Esophagus muscularis mucosa (tissue), 4 donors: ENCODE measurements at regions not wholly inside any gene's neighbourhood (a gene's known extent, or its start where the extent isn't known, plus 50 kb on each side); places are given as distances from the start of the nearest gene placed in this dataset.
"Not testable (repeated sequence)": the region's sequence is repeated elsewhere in the genome, so short reads cannot be mapped to it uniquely, and the experiment has no call there.

Experiments
- DNase-seq: peaks from one replicate; pipeline ENCODE4 v3.0.0-alpha.2; 2017; ENCODE audit errors: extremely low spot score
- H3K27ac ChIP-seq, 4 donors: fragments of 200-600 bp; sonication (generic); replicated peaks in 1 of 4; 1 replicate in 3 of 4; 2 replicates in 1 of 4; pipeline ENCODE4 v1.5.1; 2016 to 2019; ENCODE audit warnings: mild to moderate bottlenecking in 1 of 4
- H3K27me3 ChIP-seq, 4 donors: fragments of 200-600 bp; sonication (generic); one replicate each; pipeline versions ENCODE4 v1.5.1 to v1.6.0; 2016 to 2019
- H3K36me3 ChIP-seq, 4 donors: fragments of 200-600 bp; sonication (generic); one replicate each; pipeline ENCODE4 v1.5.1; 2016 to 2019
- H3K4me1 ChIP-seq, 4 donors: fragments of 200-600 bp; sonication (generic); one replicate each; pipeline ENCODE4 v1.5.1; 2016 to 2019
- H3K4me3 ChIP-seq, 4 donors: fragments of 200-600 bp; sonication (generic); 1 replicate in 2 of 4; 2 replicates in 2 of 4; pipeline ENCODE4 v1.5.1; 2016 to 2019; ENCODE audit warnings: mild to moderate bottlenecking in 4 of 4, moderate library complexity in 1 of 4
- H3K9me3 ChIP-seq, 4 donors: fragments of 200-600 bp; sonication (generic); 1 replicate in 3 of 4; 2 replicates in 1 of 4; pipeline ENCODE4 v1.5.1; 2016 to 2019
- CTCF ChIP-seq, 3 experiments: fragments of 200-600 bp in 2 of 3; fragments of 450-650 bp in 1 of 3; sonication (generic) in 2 of 3; IDR thresholded peaks; one replicate each; pipeline ENCODE4 v1.5.1; 2017 to 2019; ENCODE audit warnings: antibody characterized with exemption in 3 of 3, mild to moderate bottlenecking in 2 of 3, moderate library complexity in 1 of 3
- POLR2A ChIP-seq: fragments of 450-650 bp; IDR thresholded peaks from one replicate; pipeline ENCODE4 v1.6.1; 2017; ENCODE audit warnings: antibody characterized with exemption, moderate library complexity, mild to moderate bottlenecking, low read depth
- POLR2AphosphoS5 ChIP-seq, 2 donors: sonication (generic); formaldehyde crosslinking; IDR thresholded peaks; one replicate each; pipeline ENCODE4 v1.6.1; 2017; ENCODE audit warnings: antibody characterized with exemption in 2 of 2
- WGBS: methylation state at CpG from one replicate; pipeline ENCODE4 v1.1.5; 2018; 5-methylcytosine and 5-hydroxymethylcytosine counted together
- intact Hi-C: fragments of 100-400 bp; cut with DNase I; formaldehyde crosslinking; loops from one replicate; pipeline ENCODE4 v1.15.1; 2023

GRCh38 chr1:224004552-224005315 is 109.2 kb upstream of the FBXO28 start:
- TF ChIP-seq CTCF (IDR thresholded peaks at IDR 0.05): peak in 1 of 3 experiments; percentile 32
- H3K27me3 ChIP-seq, H3K4me3 ChIP-seq, H3K9me3 ChIP-seq, DNase-seq, intact Hi-C loops, H3K27ac ChIP-seq, H3K4me1 ChIP-seq: not testable (repeated sequence)
- peaks cover 0 to 10% (median 5%) of the 10 kb centered on the region in 4 donors for H3K36me3 ChIP-seq
- 82% methylated on average over 4 of the region's 4 CpGs for WGBS

DNA sequence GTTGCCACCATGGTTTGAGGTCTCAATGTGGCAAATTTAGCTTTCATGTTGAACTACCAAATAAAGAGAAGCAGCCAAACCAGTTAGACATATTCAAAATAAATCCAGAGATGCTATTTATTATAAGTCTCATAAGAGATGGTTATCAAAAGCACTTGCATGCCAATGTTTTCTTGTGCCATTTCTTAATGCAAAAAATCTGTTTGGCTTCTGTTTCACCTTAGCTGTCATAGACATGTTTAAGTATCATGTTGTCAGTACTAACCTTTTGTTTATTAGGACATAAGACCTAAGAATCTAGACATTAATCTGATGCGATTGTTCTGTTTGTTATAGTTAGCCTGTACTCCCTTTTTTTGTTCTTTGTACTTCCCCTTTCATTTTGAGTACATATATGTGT is 110.0 kb upstream of the FBXO28 start:
- H3K27me3 ChIP-seq, intact Hi-C loops, H3K4me1 ChIP-seq, H3K4me3 ChIP-seq, H3K9me3 ChIP-seq, DNase-seq, H3K27ac ChIP-seq: not testable (repeated sequence)
- 0% methylated on average over 1 of the region's 1 CpG for WGBS
- peaks cover 0 to 10% (median 5%) of the 10 kb centered on the region in 4 donors for H3K36me3 ChIP-seq

GRCh38 chr1:224001757-224002156 is 112.2 kb upstream of the FBXO28 start:
- H3K4me3 ChIP-seq, H3K27ac ChIP-seq, H3K27me3 ChIP-seq, H3K36me3 ChIP-seq, intact Hi-C loops, H3K9me3 ChIP-seq, DNase-seq: not testable (repeated sequence)
- peaks cover 0 to 11% (median 0%) of the 10 kb centered on the region in 4 donors for H3K4me1 ChIP-seq
- 87% methylated on average over 2 of the region's 2 CpGs for WGBS

- H3K27me3 ChIP-seq, DNase-seq, H3K36me3 ChIP-seq, H3K4me3 ChIP-seq, intact Hi-C loops, H3K27ac ChIP-seq, H3K9me3 ChIP-seq: not testable (repeated sequence)
- peaks cover 0 to 11% (median 0%) of the 10 kb centered on the region in 4 donors for H3K4me1 ChIP-seq
- WGBS: 60% methylated on average over 4 of the region's 4 CpGs
Measured at GRCh38 chr1:223999761-224000160, 114.2 kb upstream of the FBXO28 start.

GRCh38 chr1:223998676-223999455 is 115.0 kb upstream of the FBXO28 start:
- H3K9me3 ChIP-seq, H3K4me3 ChIP-seq, intact Hi-C loops, H3K27me3 ChIP-seq, DNase-seq, H3K36me3 ChIP-seq: not testable (repeated sequence)
- Histone ChIP-seq H3K27ac (peak overlapping the region in 1 of 4 donors; percentile 27), H3K4me1 (peaks cover under 1 to 13% (median under 1%) of the 10 kb centered on the region in 4 donors)
- WGBS: 68% methylated on average over 3 of the region's 4 CpGs

DNA sequence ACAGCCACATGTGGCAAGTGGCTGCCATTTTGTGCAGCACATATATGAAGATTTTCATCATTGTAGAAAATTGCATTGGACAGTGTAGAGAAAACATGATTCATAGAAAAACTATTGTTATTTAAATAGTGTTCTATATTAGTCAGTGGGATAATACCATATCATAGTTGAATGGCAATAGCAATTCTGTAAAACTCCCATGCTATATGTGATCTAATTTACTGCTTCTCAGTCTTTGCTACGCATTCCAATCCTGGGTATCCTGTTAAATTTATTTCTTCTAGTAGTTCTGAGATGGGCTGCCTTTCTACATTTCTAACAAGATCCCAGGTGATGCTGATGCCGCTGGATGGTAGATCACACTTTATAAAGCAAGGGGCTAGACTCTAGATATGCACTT is 117.5 kb upstream of the FBXO28 start:
- not testable (repeated sequence) for H3K4me3 ChIP-seq, DNase-seq
- WGBS: 100% methylated on average over 2 of the region's 2 CpGs

DNA sequence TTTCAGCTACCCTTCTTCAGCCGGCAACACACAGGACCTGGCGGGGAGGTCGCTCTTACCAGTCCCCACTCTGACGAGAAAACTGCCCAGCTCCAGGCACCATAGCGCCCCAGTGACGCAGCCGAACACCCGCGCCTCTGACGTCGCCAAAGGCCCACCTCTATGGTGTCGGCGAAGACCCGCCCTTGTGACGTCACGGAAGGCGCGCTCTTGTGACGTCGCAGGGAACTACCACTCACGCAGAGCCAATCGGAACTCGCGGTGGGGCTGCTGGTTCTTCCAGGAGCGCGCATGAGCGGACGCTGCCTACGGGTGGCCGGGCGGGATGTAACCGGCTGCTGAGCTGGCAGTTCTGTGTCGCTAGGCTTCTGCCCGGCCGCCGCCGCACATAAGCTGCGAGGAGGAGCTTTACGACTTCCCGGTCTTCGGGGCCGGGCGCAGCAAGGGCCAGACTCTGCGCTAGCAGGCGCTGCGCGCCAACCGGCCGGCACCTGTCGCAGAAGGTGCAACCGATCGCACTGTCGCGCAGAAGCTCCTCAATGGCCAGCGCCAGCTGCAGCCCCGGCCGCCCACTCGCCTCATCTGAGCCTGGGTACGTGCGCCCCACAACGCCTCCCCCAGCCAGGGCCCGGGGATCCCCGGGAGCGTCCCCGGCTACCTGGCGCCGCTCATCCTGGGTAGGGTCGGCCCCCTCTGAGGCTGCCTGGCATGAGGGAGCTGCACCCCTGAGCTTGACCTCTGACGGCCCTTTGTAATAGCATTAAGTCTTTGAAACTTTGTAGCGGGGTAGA is 121.3 kb upstream of the FBXO28 start:
- intact Hi-C loops, H3K27me3 ChIP-seq, H3K36me3 ChIP-seq, H3K9me3 ChIP-seq: not testable (repeated sequence)
- peak; percentile 100 for DNase-seq
- H3K4me1 ChIP-seq: peaks cover 4 to 14% (median 7%) of the 10 kb centered on the region in 4 donors
- peak overlapping the region; percentile 71 to 75 (median 74) for H3K4me3 ChIP-seq
- TF ChIP-seq CTCF (IDR thresholded peaks at IDR 0.05): peak in 1 of 3 experiments; percentile 26
- peak; percentile 52 for TF ChIP-seq POLR2A
- TF ChIP-seq POLR2AphosphoS5 (IDR thresholded peaks at IDR 0.05): peak; percentile 97 to 98
- WGBS: 3% methylated on average over 16 of the region's 70 CpGs
- peak overlapping the region; percentile 82 to 85 (median 84) for H3K27ac ChIP-seq

More for the DNA sequence above, 117.5 kb upstream of the FBXO28 start:
- peaks cover 4 to 18% (median 10%) of the 10 kb centered on the region in 4 donors for H3K4me1 ChIP-seq
- H3K36me3 ChIP-seq, H3K27me3 ChIP-seq, intact Hi-C loops, H3K27ac ChIP-seq, H3K9me3 ChIP-seq: not testable (repeated sequence)

- WGBS: 88% methylated on average over 9 of the region's 10 CpGs
- H3K27me3 ChIP-seq, H3K4me3 ChIP-seq, H3K36me3 ChIP-seq, H3K9me3 ChIP-seq, DNase-seq, intact Hi-C loops: not testable (repeated sequence)
- peak overlapping the region in 1 of 4 donors; percentile 85 for H3K27ac ChIP-seq
- peaks cover 4 to 14% (median 7%) of the 10 kb centered on the region in 4 donors for H3K4me1 ChIP-seq
Measured at GRCh38 chr1:223991297-223991857, 122.5 kb upstream of the FBXO28 start.

DNA sequence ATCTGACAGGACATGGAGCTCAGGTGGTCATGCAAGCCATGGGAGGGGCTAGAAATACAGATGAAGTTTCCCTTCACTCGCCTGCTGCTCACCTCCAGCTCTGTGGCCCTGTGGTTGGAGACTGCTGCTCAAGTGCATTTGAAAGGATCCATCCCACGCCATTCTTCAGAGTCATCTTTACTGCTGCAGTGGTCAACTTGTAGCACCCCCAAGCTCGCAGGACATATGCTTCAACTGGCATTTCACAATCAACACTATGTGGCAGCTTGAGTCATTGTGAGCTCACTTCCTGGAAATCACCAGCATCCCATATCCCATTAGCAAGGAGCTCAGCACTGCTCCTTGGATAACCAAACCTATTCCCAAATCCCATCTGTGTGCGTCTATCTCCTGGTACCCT is 116.2 kb upstream of the TP53BP2 start:
- DNase-seq, H3K4me3 ChIP-seq, intact Hi-C loops, H3K27me3 ChIP-seq, H3K4me1 ChIP-seq, H3K9me3 ChIP-seq, H3K27ac ChIP-seq: not testable (repeated sequence)
- H3K36me3 ChIP-seq: peaks cover 0 to 16% (median 0%) of the 10 kb centered on the region in 4 donors
- 100% methylated on average over 2 of the region's 4 CpGs for WGBS
